ENCODE measurements at regions not wholly inside any gene's neighbourhood (a gene's known extent, or its start where the extent isn't known, plus 50 kb on each side); places are given as distances from the start of the nearest gene placed in this dataset.

- Histone ChIP-seq H3K79me2 (ENCODE audit: control insufficient read depth, insufficient read depth, low read length, unreplicated experiment) (no peaks in the 10 kb centered on the region), H3K27ac (ENCODE audit: low read depth, low read length) (no peak overlapping the region), H3K27me3 (ENCODE audit: insufficient read depth, low read length) (no peaks in the 10 kb centered on the region), H3K4me3 (ENCODE audit: low read depth, low read length) (no peak overlapping the region), H3K36me3 (ENCODE audit: insufficient read depth, low read length) (no peaks in the 10 kb centered on the region), H3K4me1 (ENCODE audit: control insufficient read depth, insufficient read depth, low read length, unreplicated experiment) (no peaks in the 10 kb centered on the region), H2AFZ (ENCODE audit: low read length, unreplicated experiment) (no peak overlapping the region)
Measured at GRCh38 chr2:187951470-187952218, 340.0 kb upstream of the GULP1 start.

DNA sequence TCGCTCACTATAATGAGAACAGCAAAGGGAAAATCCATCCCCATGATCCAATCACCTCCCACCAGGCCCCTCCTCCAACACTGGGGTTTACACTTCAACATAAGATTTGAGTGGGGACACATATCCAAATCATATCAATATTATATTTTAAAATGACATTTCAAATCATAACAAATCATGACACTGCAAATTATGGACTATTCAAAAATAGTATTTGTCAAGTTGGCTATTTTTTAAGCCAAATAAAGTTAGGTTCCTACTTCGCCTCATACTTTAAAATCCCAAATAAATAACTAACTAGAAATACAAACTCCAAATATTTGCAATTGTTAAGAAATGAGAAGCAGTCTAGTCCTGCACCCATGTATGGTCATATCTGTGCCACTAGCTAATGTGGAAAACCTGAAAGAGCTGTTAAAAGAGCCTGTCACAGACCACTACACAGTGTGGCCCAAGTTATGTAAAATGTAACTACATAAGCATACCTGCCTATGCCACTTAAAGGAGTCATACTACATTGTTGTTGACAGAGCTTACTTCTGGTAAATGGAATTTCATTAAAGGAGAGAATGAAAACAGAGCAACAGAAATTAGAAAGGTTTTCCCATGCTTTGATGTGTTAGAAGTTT is 334.7 kb upstream of the GULP1 start:
- Histone ChIP-seq H2AFZ (ENCODE audit: low read length, unreplicated experiment) (no peak overlapping the region), H3K36me3 (ENCODE audit: insufficient read depth, low read length) (no peaks in the 10 kb centered on the region), H3K27me3 (ENCODE audit: insufficient read depth, low read length) (no peaks in the 10 kb centered on the region)

GRCh38 chr2:187959821-187960220 is 331.9 kb upstream of the GULP1 start:
- Histone ChIP-seq H3K4me1 (ENCODE audit: control insufficient read depth, insufficient read depth, low read length, unreplicated experiment) (peaks cover 7% of the 10 kb centered on the region), H3K79me2 (ENCODE audit: control insufficient read depth, insufficient read depth, low read length, unreplicated experiment) (no peaks in the 10 kb centered on the region), H2AFZ (ENCODE audit: low read length, unreplicated experiment) (peak overlapping the region; percentile 94), H3K36me3 (ENCODE audit: insufficient read depth, low read length) (no peaks in the 10 kb centered on the region), H3K27ac (ENCODE audit: low read depth, low read length) (no peak overlapping the region), H3K4me3 (ENCODE audit: low read depth, low read length) (no peak overlapping the region), H3K27me3 (ENCODE audit: insufficient read depth, low read length) (no peaks in the 10 kb centered on the region)

More for the DNA sequence above, 334.7 kb upstream of the GULP1 start:
- Histone ChIP-seq H3K4me3 (ENCODE audit: low read depth, low read length) (no peak overlapping the region), H3K27ac (ENCODE audit: low read depth, low read length) (no peak overlapping the region), H3K4me1 (ENCODE audit: control insufficient read depth, insufficient read depth, low read length, unreplicated experiment) (peaks cover 7% of the 10 kb centered on the region), H3K79me2 (ENCODE audit: control insufficient read depth, insufficient read depth, low read length, unreplicated experiment) (no peaks in the 10 kb centered on the region)

DNA sequence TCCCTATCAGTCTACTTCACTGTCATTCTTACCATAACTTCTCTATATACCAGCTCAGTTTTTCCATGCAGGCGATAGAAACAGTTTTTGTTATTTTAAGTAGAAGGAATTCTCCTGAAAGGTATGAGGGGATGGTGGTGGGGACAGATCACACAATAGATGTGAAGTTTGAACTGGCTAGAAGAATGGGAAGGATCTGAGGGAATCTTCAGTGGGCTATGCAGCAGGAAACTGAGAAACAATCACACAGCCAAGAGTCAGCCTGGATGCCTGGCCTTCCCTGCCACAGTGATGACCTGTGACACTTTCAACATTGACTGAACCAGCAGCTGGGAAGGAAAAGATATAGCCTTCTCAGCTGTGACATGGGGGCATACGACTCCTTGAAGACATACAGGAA is 329.1 kb upstream of the GULP1 start:
- Histone ChIP-seq H3K27me3 (ENCODE audit: insufficient read depth, low read length) (no peaks in the 10 kb centered on the region), H3K27ac (ENCODE audit: low read depth, low read length) (no peak overlapping the region), H2AFZ (ENCODE audit: low read length, unreplicated experiment) (no peak overlapping the region), H3K36me3 (ENCODE audit: insufficient read depth, low read length) (no peaks in the 10 kb centered on the region), H3K4me3 (ENCODE audit: low read depth, low read length) (no peak overlapping the region), H3K79me2 (ENCODE audit: control insufficient read depth, insufficient read depth, low read length, unreplicated experiment) (no peaks in the 10 kb centered on the region), H3K4me1 (ENCODE audit: control insufficient read depth, insufficient read depth, low read length, unreplicated experiment) (peaks cover 7% of the 10 kb centered on the region)

DNA sequence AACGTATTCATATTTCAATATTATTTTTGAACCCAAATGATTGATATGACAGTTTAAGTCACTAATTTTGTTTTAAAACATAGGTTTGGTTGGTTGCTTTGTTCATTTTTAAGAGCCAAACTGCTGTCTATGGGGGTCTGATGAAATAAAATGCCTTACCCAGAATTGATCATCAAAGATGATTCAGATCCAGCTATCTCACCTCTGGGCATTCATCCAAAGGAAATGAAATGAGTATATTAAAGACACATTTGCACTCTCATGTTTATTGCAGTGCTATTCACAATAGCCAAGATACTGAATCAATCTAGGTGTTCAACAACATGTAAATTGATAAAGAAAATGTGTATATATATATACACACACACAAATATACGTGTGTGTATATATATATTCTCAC is 326.9 kb upstream of the GULP1 start:
- no peak overlapping the region for H3K4me3 ChIP-seq (ENCODE audit: low read depth, low read length)
- H3K4me1 ChIP-seq (ENCODE audit: control insufficient read depth, insufficient read depth, low read length, unreplicated experiment) = peaks cover 4% of the 10 kb centered on the region
- no peaks in the 10 kb centered on the region for H3K27me3 ChIP-seq (ENCODE audit: insufficient read depth, low read length)
- H3K79me2 ChIP-seq (ENCODE audit: control insufficient read depth, insufficient read depth, low read length, unreplicated experiment) = no peaks in the 10 kb centered on the region
- no peak overlapping the region for H3K27ac ChIP-seq (ENCODE audit: low read depth, low read length)
- no peak overlapping the region for H2AFZ ChIP-seq (ENCODE audit: low read length, unreplicated experiment)
- no peaks in the 10 kb centered on the region for H3K36me3 ChIP-seq (ENCODE audit: insufficient read depth, low read length)

DNA sequence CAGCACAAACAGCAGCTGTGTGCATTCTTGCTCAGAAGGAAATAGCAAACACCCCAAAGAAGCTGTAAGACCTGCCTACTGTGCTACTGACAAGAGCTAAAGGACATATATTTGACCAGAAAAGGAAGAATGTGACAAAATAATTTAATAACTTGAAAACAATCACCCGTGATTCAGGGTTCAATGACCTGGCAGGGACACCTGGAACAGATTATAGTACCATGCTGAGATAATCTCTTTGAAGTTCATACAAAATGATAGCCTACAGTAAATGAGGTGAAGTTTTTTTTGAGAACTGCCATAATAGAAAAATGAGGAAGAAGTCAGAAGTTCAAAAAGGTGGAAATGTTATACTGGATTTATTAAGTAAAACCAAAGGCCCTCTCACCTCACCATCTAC is 324.8 kb upstream of the GULP1 start:
- Histone ChIP-seq H3K36me3 (ENCODE audit: insufficient read depth, low read length) (no peaks in the 10 kb centered on the region), H2AFZ (ENCODE audit: low read length, unreplicated experiment) (no peak overlapping the region), H3K4me1 (ENCODE audit: control insufficient read depth, insufficient read depth, low read length, unreplicated experiment) (no peaks in the 10 kb centered on the region), H3K79me2 (ENCODE audit: control insufficient read depth, insufficient read depth, low read length, unreplicated experiment) (no peaks in the 10 kb centered on the region), H3K4me3 (ENCODE audit: low read depth, low read length) (no peak overlapping the region), H3K27ac (ENCODE audit: low read depth, low read length) (no peak overlapping the region), H3K27me3 (ENCODE audit: insufficient read depth, low read length) (no peaks in the 10 kb centered on the region)

- no peak overlapping the region for H3K4me3 ChIP-seq (ENCODE audit: low read depth, low read length)
- no peaks in the 10 kb centered on the region for H3K27me3 ChIP-seq (ENCODE audit: insufficient read depth, low read length)
- H2AFZ ChIP-seq (ENCODE audit: low read length, unreplicated experiment) = no peak overlapping the region
- H3K79me2 ChIP-seq (ENCODE audit: control insufficient read depth, insufficient read depth, low read length, unreplicated experiment) = no peaks in the 10 kb centered on the region
- no peaks in the 10 kb centered on the region for H3K4me1 ChIP-seq (ENCODE audit: control insufficient read depth, insufficient read depth, low read length, unreplicated experiment)
- H3K27ac ChIP-seq (ENCODE audit: low read depth, low read length) = no peak overlapping the region
- no peaks in the 10 kb centered on the region for H3K36me3 ChIP-seq (ENCODE audit: insufficient read depth, low read length)
Measured at GRCh38 chr2:187971893-187972292, 319.8 kb upstream of the GULP1 start.

GRCh38 chr2:187976259-187976985 is 315.3 kb upstream of the GULP1 start:
- Histone ChIP-seq H3K4me3 (ENCODE audit: low read depth, low read length) (no peak overlapping the region), H3K79me2 (ENCODE audit: control insufficient read depth, insufficient read depth, low read length, unreplicated experiment) (no peaks in the 10 kb centered on the region), H3K27me3 (ENCODE audit: insufficient read depth, low read length) (no peaks in the 10 kb centered on the region), H3K36me3 (ENCODE audit: insufficient read depth, low read length) (no peaks in the 10 kb centered on the region), H3K27ac (ENCODE audit: low read depth, low read length) (no peak overlapping the region), H3K4me1 (ENCODE audit: control insufficient read depth, insufficient read depth, low read length, unreplicated experiment) (no peaks in the 10 kb centered on the region), H2AFZ (ENCODE audit: low read length, unreplicated experiment) (no peak overlapping the region)

- no peaks in the 10 kb centered on the region for H3K4me1 ChIP-seq (ENCODE audit: control insufficient read depth, insufficient read depth, low read length, unreplicated experiment)
- H3K27me3 ChIP-seq (ENCODE audit: insufficient read depth, low read length) = no peaks in the 10 kb centered on the region
- no peak overlapping the region for H3K4me3 ChIP-seq (ENCODE audit: low read depth, low read length)
- H2AFZ ChIP-seq (ENCODE audit: low read length, unreplicated experiment) = no peak overlapping the region
- no peaks in the 10 kb centered on the region for H3K36me3 ChIP-seq (ENCODE audit: insufficient read depth, low read length)
- no peak overlapping the region for H3K27ac ChIP-seq (ENCODE audit: low read depth, low read length)
- no peaks in the 10 kb centered on the region for H3K79me2 ChIP-seq (ENCODE audit: control insufficient read depth, insufficient read depth, low read length, unreplicated experiment)
Measured at GRCh38 chr2:187976986-187977333, 314.7 kb upstream of the GULP1 start.

GRCh38 chr2:187978356-187978755 is 313.3 kb upstream of the GULP1 start:
- no peak overlapping the region for H3K4me3 ChIP-seq (ENCODE audit: low read depth, low read length)
- H3K27me3 ChIP-seq (ENCODE audit: insufficient read depth, low read length) = no peaks in the 10 kb centered on the region
- H3K4me1 ChIP-seq (ENCODE audit: control insufficient read depth, insufficient read depth, low read length, unreplicated experiment) = peaks cover 5% of the 10 kb centered on the region
- H3K79me2 ChIP-seq (ENCODE audit: control insufficient read depth, insufficient read depth, low read length, unreplicated experiment) = no peaks in the 10 kb centered on the region
- H3K27ac ChIP-seq (ENCODE audit: low read depth, low read length) = no peak overlapping the region
- H3K36me3 ChIP-seq (ENCODE audit: insufficient read depth, low read length) = no peaks in the 10 kb centered on the region
- no peak overlapping the region for H2AFZ ChIP-seq (ENCODE audit: low read length, unreplicated experiment)

GRCh38 chr2:187982668-187983067 is 309.0 kb upstream of the GULP1 start:
- H3K27me3 ChIP-seq (ENCODE audit: insufficient read depth, low read length) = no peaks in the 10 kb centered on the region
- no peaks in the 10 kb centered on the region for H3K36me3 ChIP-seq (ENCODE audit: insufficient read depth, low read length)
- no peaks in the 10 kb centered on the region for H3K79me2 ChIP-seq (ENCODE audit: control insufficient read depth, insufficient read depth, low read length, unreplicated experiment)
- no peak overlapping the region for H3K4me3 ChIP-seq (ENCODE audit: low read depth, low read length)
- no peak overlapping the region for H2AFZ ChIP-seq (ENCODE audit: low read length, unreplicated experiment)
- H3K4me1 ChIP-seq (ENCODE audit: control insufficient read depth, insufficient read depth, low read length, unreplicated experiment) = peaks cover 20% of the 10 kb centered on the region
- no peak overlapping the region for H3K27ac ChIP-seq (ENCODE audit: low read depth, low read length)

Data from ACC112 (cell line).